Stimulated activated CD4-positive, alpha-beta T cell treated with anti-CD3 and anti-CD28 coated beads, TNF-alpha, amount 100 ng/mL, for 4 hours (primary cell): ENCODE measurements at regions not wholly inside any gene's neighbourhood (a gene's known extent, or its start where the extent isn't known, plus 50 kb on each side); places are given as distances from the start of the nearest gene placed in this dataset.
A peak's percentile ranks its signal among the peaks of the same experiment; 100 is the strongest.
"Not testable (repeated sequence)": the region's sequence is repeated elsewhere in the genome, so short reads cannot be mapped to it uniquely, and the experiment has no call there.

ENCODE experiments used
- DNase-seq, 3 experiments: peaks; one replicate each; pipeline ENCODE4 v3.0.0-alpha.2; 2020; ENCODE audit warnings: low read depth in 3 of 3

- DNase-seq = no peak
Measured at GRCh38 chr6:816510-817084, 123.7 kb upstream of the EXOC2 start.

DNA sequence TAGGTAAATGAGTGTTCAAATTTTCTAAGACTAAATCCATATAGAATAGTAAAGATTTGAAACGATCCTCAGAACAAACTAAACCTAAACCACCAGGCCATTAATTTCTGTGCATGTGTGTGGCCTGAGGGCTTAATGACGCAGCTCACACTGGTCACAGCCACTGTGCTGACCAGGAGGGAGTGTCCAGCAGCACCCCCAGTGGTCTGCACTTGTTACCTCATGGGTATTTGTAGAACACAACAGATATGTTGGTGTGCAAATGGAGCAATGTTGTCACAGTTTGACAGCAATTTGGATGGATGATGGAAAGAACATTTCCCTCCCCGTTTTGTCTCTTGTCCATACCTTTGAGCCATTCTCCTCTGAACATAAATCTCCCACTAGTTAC lies 122.4 kb upstream of the EXOC2 start:
- DNase-seq = no peak

DNA sequence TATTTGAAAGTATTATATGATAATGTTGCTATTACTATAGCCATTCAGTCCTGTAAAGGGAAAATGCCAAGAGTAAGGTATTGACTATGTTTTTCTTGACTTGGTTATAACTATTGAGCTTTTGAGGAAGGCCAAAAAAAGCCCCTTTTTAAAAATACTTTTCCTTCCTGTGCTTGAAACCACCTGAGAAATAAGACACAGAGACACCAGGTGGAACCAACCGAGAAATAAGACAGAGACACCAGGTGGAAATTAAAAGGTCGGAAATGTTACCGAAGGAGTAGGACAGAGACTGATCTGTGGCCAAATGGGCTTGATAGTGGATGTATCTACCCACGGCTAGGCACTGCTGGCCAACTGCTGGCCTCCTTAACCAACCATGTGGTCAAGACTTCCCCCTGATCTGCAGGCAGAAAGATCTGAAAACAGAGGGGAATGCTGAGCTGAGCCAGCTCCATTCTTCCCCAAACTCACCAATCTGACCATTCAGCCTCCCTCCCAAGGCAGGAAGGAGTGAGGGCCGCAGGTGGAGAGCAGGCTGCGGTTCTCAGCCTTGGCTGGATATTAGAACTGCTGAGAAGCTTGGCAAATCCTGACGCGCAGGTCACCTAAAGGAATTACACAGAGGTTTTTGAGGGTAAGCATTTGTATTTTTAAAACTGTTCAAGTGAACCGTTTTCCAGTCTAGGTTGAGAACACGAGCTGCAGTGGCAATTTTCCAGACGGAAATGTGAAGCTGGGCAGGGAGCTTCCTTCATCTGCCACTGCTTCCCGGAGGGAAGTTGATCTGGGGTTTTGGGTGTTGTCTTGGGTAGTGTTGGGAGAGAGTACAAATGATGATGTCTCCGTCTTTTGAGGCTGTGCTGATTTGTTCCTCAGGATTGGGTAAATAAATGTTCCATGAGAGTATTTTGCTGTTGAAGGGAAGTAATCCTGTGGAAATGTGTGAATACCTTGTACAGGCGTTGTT lies 121.7 kb upstream of the EXOC2 start:
- no peak for DNase-seq

- no peak for DNase-seq
Measured at GRCh38 chr6:811831-812230, 118.9 kb upstream of the EXOC2 start.

GRCh38 chr6:811191-811590 lies 118.3 kb upstream of the EXOC2 start:
- no peak for DNase-seq

- DNase-seq = no peak
Measured at GRCh38 chr6:804771-805170, 111.8 kb upstream of the EXOC2 start.

DNA sequence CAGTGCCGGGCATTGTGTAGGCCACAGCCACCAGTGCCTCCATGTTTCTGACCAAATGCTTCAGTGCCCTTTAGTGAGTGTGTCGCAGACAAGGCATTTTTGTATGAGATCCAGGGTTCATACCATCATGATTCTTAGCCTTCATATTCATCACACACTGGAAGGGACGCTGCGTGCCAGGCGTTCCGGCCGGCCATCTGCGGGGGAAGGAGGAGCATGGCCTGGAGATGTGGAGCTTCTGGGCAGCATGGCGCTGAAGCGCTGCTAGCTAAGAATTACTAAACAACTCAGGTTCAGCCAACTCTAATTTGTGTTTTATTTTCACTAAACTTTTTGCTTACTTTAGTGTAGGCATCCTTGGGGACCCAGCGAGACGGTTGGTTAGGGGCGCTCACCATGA lies 111.4 kb upstream of the EXOC2 start:
- no peak for DNase-seq

- no peak for DNase-seq
Measured at GRCh38 chr6:803191-803977, 110.4 kb upstream of the EXOC2 start.

- no peak for DNase-seq
Measured at GRCh38 chr6:802701-803100, 109.8 kb upstream of the EXOC2 start.

DNA sequence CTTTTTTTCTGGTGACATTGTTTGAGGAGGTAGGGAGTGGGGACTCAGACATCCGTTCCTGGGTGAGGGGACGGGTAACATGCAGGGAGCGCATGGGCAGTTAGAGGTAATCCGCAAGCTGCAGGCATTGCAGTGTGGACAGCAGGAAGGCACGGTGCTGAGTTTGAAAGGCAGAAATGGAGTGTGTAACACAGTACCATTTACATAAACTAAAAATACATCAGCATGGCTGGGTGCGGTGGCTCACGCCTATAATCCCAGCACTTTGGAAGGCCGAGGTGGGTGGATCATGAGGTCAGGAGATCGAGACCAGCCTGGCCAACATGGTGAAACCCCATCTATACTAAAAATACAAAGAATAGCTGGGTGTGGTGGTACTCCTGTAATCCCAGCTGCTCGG lies 109.3 kb upstream of the EXOC2 start:
- not testable (repeated sequence) for DNase-seq

GRCh38 chr6:799769-800168 lies 106.8 kb upstream of the EXOC2 start:
- DNase-seq = no peak

GRCh38 chr6:797479-798077 lies 104.6 kb upstream of the EXOC2 start:
- no peak for DNase-seq

GRCh38 chr6:795046-795685 lies 102.2 kb upstream of the EXOC2 start:
- no peak for DNase-seq

GRCh38 chr6:793261-793660 lies 100.3 kb upstream of the EXOC2 start:
- DNase-seq = no peak

- no peak for DNase-seq
Measured at GRCh38 chr6:792662-793061, 99.7 kb upstream of the EXOC2 start.

DNA sequence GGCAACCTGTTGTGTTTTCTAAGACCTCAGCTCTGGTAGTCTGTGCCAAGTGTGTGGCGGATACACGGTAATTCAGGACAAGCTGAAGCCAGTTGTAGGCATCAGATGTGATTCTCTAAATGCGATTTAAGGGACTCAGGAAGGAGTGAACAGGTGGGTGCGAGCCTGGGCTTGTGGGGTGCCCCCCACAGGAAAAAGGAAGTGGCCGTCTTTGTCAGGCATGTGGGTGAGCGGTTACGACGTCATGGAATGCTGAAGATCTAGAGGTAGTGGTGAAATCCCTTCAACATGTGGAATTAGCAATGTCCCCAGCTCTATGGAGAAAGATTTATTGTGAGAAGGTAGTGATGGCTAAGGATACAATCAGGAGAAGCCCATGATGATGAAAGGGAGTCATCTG lies 95.1 kb upstream of the EXOC2 start:
- peak in 1 of 3 experiments; percentile 2 for DNase-seq

DNA sequence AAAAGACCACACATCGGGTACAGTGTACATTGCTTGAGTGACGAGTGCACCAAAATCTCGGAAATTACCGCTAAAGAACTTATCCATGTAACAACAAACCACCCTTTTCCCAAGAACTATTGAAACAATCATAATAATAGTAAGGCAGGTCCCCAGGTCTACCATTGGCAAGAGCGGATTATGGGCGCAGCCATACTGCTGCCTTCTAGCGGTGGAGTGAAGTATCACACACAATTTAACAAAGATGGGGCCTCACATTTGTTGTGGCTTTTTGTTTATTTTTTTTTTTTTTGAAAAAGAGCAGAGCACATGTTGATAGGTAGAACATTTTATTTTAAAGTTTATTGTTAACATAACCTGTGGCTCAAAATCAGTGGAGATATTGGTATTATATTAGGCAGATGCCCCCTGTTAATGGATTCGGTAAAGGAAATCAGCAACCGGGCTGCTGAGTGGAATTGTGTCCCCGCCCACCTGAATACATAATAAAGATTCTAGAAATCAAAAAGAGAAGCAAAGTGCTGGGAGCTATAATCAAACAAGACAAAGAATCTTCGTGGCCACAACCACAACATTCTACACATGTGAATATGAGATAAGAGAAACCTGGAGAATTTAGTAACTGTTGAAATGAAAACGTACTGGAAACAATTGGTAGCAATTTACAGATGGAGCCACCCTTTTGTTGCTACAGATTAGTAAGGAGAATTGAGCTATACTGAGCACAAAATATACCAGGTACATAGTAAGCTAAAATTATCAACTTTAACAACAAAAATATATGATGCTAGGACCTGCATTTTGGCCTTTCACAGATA lies 94.2 kb upstream of the EXOC2 start:
- no peak for DNase-seq

DNA sequence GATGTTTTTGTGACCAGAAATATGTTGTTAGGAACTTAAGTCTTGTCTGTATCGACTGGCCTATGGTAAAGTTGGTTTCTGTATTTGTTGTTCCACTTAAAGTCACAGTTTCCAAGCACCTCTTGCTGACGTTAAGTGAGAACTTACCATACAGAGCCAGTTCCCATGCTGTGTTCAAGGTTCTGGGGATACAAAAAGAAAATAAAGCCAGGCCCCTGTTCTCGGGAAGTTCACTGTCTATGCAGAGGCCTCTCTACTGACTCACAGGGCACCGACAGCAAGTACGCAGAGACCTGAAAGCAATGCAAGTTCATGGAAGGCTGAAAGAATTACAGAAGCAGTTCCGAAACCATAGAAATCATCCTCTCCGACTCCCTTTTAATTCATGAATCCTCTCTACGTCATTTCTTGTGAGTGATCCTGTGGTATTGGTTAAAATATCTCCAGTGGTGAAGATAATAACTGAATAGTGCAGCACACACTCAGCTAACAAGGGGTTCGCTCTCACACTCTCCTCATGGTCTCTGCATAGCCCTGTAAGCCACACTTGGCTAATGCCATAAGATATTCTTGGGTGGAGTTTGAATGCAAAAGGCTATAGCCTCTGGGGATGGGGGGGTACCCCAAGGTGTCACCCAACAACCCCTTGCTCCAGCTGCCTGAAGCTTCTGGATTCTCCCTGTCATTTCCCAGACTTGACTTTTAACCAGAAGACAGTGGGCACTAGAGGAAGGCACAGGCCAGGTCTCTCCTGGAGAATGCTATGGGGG lies 91.2 kb upstream of the EXOC2 start:
- DNase-seq = no peak

- no peak for DNase-seq
Measured at GRCh38 chr6:782141-782540, 89.2 kb upstream of the EXOC2 start.

GRCh38 chr6:781350-781961 lies 88.5 kb upstream of the EXOC2 start:
- no peak for DNase-seq
